Adipocyte (in vitro differentiated cells): ENCODE measurements at regions not wholly inside any gene's neighbourhood (a gene's known extent, or its start where the extent isn't known, plus 50 kb on each side); places are given as distances from the start of the nearest gene placed in this dataset.

Experiments used
- DNase-seq: peaks from one replicate; pipeline ENCODE4 v3.0.0-alpha.2; 2015; ENCODE audit warnings: low read depth
- H3K27me3 ChIP-seq: replicated peaks from 2 replicates; pipeline ENCODE4 v1.7.0; 2013; ENCODE audit warnings: mild to moderate bottlenecking, low read length, moderate library complexity; ENCODE audit not compliant: control insufficient read depth, insufficient read depth
- H3K36me3 ChIP-seq: 2 replicates; pipeline ENCODE4 v1.7.0; 2013; ENCODE audit warnings: low read length, mild to moderate bottlenecking, moderate library complexity; ENCODE audit not compliant: control insufficient read depth, insufficient read depth, severe bottlenecking
- H3K4me1 ChIP-seq: 2 replicates; pipeline ENCODE4 v1.7.0; 2013; ENCODE audit warnings: mild to moderate bottlenecking, low read length, moderate library complexity; ENCODE audit not compliant: control insufficient read depth, insufficient read depth
- H3K4me3 ChIP-seq: 2 replicates; pipeline ENCODE4 v1.7.0; 2013; ENCODE audit warnings: mild to moderate bottlenecking, low read length, moderate library complexity
- H3K9ac ChIP-seq: 2 replicates; pipeline ENCODE4 v1.7.0; 2013; ENCODE audit warnings: mild to moderate bottlenecking, low read length, moderate library complexity
- H3K9me3 ChIP-seq: 2 replicates; pipeline ENCODE4 v1.7.0; 2013; ENCODE audit warnings: mild to moderate bottlenecking, low read length, moderate library complexity; ENCODE audit not compliant: control insufficient read depth

DNA sequence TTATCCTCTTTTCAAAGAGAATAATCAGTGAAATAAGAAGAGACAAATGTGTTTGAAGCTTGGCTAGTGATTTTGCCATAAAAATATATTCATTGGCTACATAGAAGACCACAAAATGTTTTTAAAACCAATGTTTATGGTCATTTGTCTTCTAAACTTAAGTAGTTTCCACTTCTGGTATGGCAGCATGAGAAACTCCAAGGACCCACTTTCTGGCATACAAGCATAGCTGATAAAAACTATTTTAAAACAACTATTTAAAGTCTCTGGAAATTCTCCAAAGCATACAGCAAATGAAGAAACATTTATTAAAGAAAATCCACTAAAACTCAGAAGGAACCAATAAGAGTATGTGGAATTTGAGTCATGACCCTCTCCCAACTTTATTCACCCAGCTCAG is 89.2 kb upstream of the TOMM7 start:
- no peaks in the 10 kb centered on the region for H3K9me3 ChIP-seq
- H3K27me3 ChIP-seq: no peaks in the 10 kb centered on the region
- no peak overlapping the region for H3K4me3 ChIP-seq
- no peak overlapping the region for H3K9ac ChIP-seq
- DNase-seq: no peak
- peaks cover 25% of the 10 kb centered on the region for H3K4me1 ChIP-seq
- H3K36me3 ChIP-seq: peaks cover 12% of the 10 kb centered on the region

DNA sequence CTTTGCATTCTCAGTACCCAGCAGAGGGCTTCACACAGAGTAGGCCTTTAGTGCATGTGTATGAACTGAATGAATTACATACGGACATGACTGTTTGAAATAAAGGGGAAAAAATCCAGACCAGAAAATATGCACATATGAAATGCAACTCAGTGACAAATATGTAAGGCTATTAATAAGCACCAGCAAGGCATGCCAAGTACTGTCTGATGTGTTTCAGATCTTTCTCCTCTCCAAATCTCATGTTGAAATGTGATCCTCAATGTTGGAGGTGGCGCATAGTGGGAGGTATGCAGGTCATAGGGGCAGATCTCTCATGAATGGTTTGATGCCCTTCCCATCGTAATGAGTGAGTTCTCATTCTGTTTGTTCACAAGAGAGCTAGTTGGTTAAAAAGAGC is 87.3 kb upstream of the TOMM7 start:
- Histone ChIP-seq H3K4me1 (peaks cover 25% of the 10 kb centered on the region), H3K9me3 (no peaks in the 10 kb centered on the region), H3K9ac (no peak overlapping the region), H3K36me3 (peaks cover 12% of the 10 kb centered on the region), H3K27me3 (no peaks in the 10 kb centered on the region), H3K4me3 (no peak overlapping the region)
- DNase-seq: no peak

DNA sequence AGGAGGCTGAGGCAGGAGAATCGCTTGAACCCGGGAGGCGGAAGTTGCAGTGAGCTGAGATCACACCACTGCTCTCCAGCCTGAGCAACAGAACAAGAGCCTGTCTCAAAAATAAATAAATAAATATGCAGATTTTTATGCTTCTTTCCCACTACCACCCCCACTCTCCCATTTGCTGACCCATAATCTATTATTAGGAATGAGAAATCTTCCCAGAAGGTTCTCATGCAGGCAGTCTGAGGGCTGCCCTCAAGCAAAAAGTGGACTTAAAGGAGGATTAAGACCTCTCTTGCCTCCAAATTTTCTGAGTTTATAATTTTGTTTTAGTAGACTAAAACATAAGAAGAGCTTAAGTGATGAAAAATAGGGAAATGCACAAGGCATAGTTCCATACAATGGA is 85.2 kb upstream of the TOMM7 start:
- H3K9ac ChIP-seq: no peak overlapping the region
- no peak overlapping the region for H3K4me3 ChIP-seq
- DNase-seq: no peak
- H3K9me3 ChIP-seq: peaks cover 2% of the 10 kb centered on the region
- peaks cover 12% of the 10 kb centered on the region for H3K36me3 ChIP-seq
- H3K4me1 ChIP-seq: peaks cover 16% of the 10 kb centered on the region
- H3K27me3 ChIP-seq: no peaks in the 10 kb centered on the region

DNA sequence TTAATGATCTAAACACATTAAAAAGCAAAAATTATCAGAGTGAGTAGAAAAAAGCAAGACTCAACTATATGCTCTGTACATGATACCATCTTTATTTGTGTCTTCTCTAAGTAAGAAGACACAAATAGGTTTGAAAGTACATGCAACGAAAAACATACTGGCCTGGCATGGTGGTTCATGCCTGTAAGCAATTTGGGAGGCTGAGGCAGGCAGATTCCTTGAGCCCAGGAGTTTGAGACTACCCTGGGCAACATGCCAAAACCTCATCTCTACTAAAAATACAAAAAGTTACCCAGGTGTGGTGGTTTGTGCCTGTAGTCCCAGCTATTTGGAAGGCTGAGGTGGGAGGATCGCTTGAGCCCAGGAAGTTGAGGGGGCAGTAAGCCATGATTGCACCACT is 78.1 kb upstream of the TOMM7 start:
- Histone ChIP-seq H3K4me3 (no peak overlapping the region), H3K36me3 (no peaks in the 10 kb centered on the region), H3K4me1 (no peaks in the 10 kb centered on the region), H3K9me3 (peaks cover 2% of the 10 kb centered on the region), H3K27me3 (no peaks in the 10 kb centered on the region), H3K9ac (no peak overlapping the region)
- no peak for DNase-seq

DNA sequence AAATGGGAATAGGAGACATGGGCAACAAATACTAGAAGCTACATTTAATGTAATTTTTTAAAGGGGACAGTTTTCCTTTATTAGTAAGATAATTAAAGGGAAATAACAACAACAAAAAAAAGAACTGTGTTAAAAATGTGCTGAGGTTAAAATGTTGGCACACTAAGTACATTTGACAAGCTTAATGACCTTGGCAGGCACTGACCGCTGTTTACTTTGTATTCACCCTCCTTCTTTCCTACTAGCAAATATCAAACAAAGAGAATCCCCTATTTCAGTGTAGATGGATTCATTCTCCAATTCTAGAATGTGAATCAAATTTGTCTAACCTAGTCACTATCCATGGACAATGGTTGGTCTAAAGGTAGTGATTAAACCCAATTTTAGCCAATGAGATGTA is 77.5 kb upstream of the TOMM7 start:
- DNase-seq: no peak
- Histone ChIP-seq H3K9me3 (peaks cover 2% of the 10 kb centered on the region), H3K4me1 (no peaks in the 10 kb centered on the region)

DNA sequence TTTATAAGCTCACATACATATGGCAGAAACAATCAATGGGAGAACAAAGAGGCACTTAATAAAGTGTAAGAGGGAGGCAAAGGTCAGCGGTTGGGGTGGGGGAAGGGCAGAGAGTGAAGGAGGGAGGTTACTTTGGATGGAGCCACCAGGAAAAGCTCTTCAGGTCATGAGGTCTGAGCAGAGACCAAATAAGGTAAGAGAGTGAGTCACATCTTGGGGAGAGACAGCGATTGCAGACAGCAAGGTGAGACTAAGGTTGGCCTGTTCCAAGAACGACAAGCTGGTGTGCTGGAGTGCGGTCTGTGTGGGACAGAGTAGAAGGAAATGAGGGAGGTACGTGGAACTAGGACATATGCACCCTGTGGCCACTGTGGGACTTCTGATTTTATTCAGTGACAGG is 74.3 kb upstream of the TOMM7 start:
- H3K27me3 ChIP-seq: no peaks in the 10 kb centered on the region
- H3K4me1 ChIP-seq: no peaks in the 10 kb centered on the region
- no peaks in the 10 kb centered on the region for H3K9me3 ChIP-seq
- no peaks in the 10 kb centered on the region for H3K36me3 ChIP-seq
- H3K9ac ChIP-seq: no peak overlapping the region
- no peak for DNase-seq
- H3K4me3 ChIP-seq: no peak overlapping the region

More for the DNA sequence above, 77.5 kb upstream of the TOMM7 start:
- Histone ChIP-seq H3K4me3 (no peak overlapping the region), H3K36me3 (no peaks in the 10 kb centered on the region), H3K27me3 (no peaks in the 10 kb centered on the region), H3K9ac (no peak overlapping the region)

DNA sequence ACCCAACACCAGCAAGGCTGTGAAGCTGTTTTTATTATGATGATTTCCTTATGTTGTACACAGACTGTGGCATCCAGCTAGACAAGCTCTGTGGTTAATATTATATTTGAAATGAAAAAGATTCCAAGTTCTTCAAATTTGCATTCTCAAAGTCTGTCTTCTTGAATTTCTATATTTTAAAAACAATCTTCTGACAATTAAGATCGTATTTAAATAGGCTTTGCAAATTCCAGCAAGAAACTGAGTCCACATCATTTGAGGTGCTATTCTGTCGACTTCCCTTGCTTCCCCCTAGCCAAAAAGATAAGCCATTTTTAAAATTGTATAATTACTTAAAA is 73.1 kb upstream of the TOMM7 start:
- Histone ChIP-seq H3K4me3 (no peak overlapping the region), H3K27me3 (no peaks in the 10 kb centered on the region), H3K9me3 (no peaks in the 10 kb centered on the region), H3K4me1 (no peaks in the 10 kb centered on the region), H3K36me3 (no peaks in the 10 kb centered on the region), H3K9ac (no peak overlapping the region)
- DNase-seq: no peak

DNA sequence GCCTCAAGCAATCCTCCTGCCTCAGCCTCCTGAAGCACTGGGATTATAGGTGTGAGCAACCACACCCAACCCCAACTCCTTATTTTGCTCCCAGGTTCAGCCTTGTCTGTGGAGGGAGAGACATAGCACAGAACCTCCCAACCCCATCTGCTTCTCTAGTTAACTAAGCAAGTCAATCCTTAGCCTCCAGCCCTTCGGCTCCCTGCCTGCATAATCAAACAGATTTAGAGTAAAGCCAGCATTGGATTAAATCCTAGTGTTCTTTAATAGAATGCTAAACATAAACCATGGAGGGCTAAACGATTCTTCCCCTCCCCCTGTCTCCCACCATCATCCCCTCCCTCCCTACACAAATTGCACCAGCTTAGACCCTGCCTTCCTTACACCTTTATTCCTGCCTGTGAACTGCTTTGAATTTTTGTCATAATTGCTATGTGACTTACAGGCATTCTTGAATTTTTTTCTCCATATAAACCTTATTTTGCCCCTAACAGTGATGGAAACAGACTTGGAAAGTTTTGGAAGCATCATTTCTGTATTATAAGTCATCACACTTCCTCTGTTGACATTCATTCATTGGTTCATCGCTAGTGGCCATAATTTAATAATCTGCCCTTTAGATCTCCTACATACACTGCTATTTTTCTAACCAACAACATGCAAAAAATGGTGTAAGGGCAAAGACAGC is 72.6 kb upstream of the TOMM7 start:
- DNase-seq: peak; percentile 8
- H3K4me1 ChIP-seq: no peaks in the 10 kb centered on the region
- no peak overlapping the region for H3K4me3 ChIP-seq
- H3K36me3 ChIP-seq: no peaks in the 10 kb centered on the region
- H3K9me3 ChIP-seq: no peaks in the 10 kb centered on the region
- no peaks in the 10 kb centered on the region for H3K27me3 ChIP-seq
- no peak overlapping the region for H3K9ac ChIP-seq

DNA sequence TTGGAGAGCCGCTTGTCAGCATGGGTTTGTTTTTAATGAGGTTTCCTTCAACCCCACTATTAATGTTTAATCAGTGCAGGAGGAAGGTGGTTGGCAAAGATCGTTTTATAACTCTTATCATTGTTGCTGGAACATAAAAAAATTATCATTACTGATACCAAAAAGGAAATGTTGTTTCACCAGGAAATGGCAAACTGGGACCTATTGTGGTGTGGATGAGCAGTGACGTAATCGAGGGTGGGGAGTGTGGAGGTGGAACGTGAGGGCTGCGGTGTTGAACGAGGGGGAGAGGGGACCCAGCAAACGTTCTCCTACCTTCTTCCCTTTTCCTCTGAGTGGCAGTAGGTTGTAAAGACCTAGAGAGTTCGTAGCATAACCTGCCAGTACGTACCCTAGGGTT is 71.9 kb upstream of the TOMM7 start:
- no peak overlapping the region for H3K9ac ChIP-seq
- no peak overlapping the region for H3K4me3 ChIP-seq
- H3K27me3 ChIP-seq: no peaks in the 10 kb centered on the region
- DNase-seq: no peak
- no peaks in the 10 kb centered on the region for H3K36me3 ChIP-seq
- no peaks in the 10 kb centered on the region for H3K9me3 ChIP-seq
- H3K4me1 ChIP-seq: no peaks in the 10 kb centered on the region

DNA sequence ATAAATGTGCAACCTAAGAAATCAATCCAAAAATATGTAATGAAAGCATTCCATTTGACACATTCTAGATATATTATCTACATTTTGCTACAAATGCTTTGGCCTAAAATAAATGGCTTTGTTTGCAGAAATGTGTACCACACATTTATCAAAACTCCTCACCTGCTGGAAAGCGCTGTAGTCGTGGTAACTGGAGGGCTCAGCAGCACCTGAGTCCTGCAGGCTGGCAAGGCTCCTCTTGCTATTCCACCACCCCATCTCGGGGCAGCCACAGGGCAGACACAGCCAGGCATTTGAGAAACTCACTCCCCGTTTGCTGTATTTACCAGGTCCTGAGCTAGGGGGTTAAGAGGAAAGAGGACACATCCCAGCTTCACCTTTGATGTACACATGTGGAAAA is 68.1 kb upstream of the TOMM7 start:
- H3K36me3 ChIP-seq: no peaks in the 10 kb centered on the region

DNA sequence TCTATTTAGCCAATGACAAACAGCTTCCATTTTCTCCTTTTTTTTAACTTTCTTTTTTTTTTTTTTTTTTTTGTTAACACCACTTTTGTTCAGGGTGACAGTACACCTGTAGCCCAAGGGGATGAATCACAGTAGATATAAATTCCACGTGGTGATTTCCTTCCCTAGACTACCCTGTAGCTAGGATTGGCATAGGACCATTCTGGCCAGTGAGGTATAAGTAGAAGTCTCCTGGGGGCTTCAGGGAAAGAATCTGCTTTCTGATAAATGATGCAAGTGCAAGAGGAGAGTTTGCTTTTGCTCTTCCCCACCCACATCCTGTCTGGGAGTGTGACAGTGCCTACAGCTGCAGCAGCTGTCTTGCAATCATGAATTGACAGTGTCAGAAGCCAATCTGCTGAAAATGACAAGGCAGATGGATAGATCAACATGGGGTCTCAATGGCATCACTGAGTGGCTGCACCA is 63.2 kb upstream of the TOMM7 start:
- Histone ChIP-seq H3K4me1 (no peaks in the 10 kb centered on the region), H3K9ac (no peak overlapping the region), H3K36me3 (no peaks in the 10 kb centered on the region), H3K4me3 (no peak overlapping the region), H3K9me3 (no peaks in the 10 kb centered on the region), H3K27me3 (no peaks in the 10 kb centered on the region)
- DNase-seq: no peak

More for the DNA sequence above, 68.1 kb upstream of the TOMM7 start:
- Histone ChIP-seq H3K9ac (no peak overlapping the region), H3K4me1 (no peaks in the 10 kb centered on the region), H3K4me3 (no peak overlapping the region), H3K27me3 (no peaks in the 10 kb centered on the region), H3K9me3 (no peaks in the 10 kb centered on the region)
- no peak for DNase-seq
